ENCODE measurements at regions not wholly inside any gene's neighbourhood (a gene's known extent, or its start where the extent isn't known, plus 50 kb on each side); places are given as distances from the start of the nearest gene placed in this dataset.

DNA sequence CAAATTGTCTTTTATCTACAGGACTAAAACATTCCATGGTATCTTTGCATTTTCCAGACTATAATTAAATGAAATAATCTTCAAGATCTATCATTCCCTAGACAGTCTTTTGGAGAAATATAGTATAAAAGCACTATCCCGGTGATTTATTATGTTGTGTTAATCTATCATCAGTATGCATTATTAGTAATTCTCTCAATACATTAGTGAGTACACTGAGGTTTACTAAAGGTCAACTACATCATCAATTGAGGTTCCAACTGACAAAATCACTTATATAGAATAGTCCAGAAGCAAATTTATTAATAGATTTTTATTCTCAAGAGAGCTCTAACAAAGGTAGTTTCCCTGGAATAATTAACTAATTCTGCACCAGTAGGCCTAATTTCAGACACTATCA is 169.6 kb downstream of the KCNA4 start:
- TF ChIP-seq POLR2A (IDR thresholded peaks at IDR 0.05) = no peak
- TF ChIP-seq, protein P1, sequence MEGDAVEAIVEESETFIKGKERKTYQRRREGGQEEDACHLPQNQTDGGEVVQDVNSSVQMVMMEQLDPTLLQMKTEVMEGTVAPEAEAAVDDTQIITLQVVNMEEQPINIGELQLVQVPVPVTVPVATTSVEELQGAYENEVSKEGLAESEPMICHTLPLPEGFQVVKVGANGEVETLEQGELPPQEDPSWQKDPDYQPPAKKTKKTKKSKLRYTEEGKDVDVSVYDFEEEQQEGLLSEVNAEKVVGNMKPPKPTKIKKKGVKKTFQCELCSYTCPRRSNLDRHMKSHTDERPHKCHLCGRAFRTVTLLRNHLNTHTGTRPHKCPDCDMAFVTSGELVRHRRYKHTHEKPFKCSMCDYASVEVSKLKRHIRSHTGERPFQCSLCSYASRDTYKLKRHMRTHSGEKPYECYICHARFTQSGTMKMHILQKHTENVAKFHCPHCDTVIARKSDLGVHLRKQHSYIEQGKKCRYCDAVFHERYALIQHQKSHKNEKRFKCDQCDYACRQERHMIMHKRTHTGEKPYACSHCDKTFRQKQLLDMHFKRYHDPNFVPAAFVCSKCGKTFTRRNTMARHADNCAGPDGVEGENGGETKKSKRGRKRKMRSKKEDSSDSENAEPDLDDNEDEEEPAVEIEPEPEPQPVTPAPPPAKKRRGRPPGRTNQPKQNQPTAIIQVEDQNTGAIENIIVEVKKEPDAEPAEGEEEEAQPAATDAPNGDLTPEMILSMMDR (IDR thresholded peaks at IDR 0.05 in 4 of 5, conservative IDR thresholded peaks at IDR 0.05 in 1 of 5) = no peak
